Upper lobe of right lung (tissue), 1 donor: ENCODE measurements at regions not wholly inside any gene's neighbourhood (a gene's known extent, or its start where the extent isn't known, plus 50 kb on each side); places are given as distances from the start of the nearest gene placed in this dataset.

Source experiments
- ATAC-seq: fragments of 200-7000 bp; cut with Tn5 transposase; one replicate; pipeline ENCODE4 v1.9.1; 2020; ENCODE audit warnings: mild to moderate bottlenecking, moderate library complexity
- DNase-seq: peaks from one replicate; pipeline ENCODE4 v3.0.0-alpha.2; 2020
- H3K27ac ChIP-seq: fragments of 200-600 bp; one replicate; pipeline ENCODE4 v1.8.0; 2022
- H3K27me3 ChIP-seq: fragments of 200-600 bp; one replicate; pipeline ENCODE4 v1.8.0; 2022; ENCODE audit warnings: mild to moderate bottlenecking
- H3K36me3 ChIP-seq: fragments of 200-600 bp; one replicate; pipeline ENCODE4 v1.8.0; 2022
- H3K4me1 ChIP-seq: fragments of 200-600 bp; one replicate; pipeline ENCODE4 v1.8.0; 2022
- H3K4me3 ChIP-seq: fragments of 200-600 bp; one replicate; pipeline ENCODE4 v1.8.0; 2022; ENCODE audit warnings: mild to moderate bottlenecking
- H3K9me3 ChIP-seq: fragments of 200-600 bp; one replicate; pipeline ENCODE4 v1.8.0; 2022
- intact Hi-C: fragments of 100-400 bp; cut with DNase I; formaldehyde crosslinking; loops from one replicate; pipeline ENCODE4 v1.11.0; 2022
- TF ChIP-seq, protein P1 (sequence below): fragments of 200-600 bp; IDR thresholded peaks from one replicate; pipeline ENCODE4 v1.8.0; 2022; ENCODE audit warnings: antibody characterized with exemption
- donor health status: DM: no; HTN: yes; CAD: no; lungs with severe emphysema.

DNA sequence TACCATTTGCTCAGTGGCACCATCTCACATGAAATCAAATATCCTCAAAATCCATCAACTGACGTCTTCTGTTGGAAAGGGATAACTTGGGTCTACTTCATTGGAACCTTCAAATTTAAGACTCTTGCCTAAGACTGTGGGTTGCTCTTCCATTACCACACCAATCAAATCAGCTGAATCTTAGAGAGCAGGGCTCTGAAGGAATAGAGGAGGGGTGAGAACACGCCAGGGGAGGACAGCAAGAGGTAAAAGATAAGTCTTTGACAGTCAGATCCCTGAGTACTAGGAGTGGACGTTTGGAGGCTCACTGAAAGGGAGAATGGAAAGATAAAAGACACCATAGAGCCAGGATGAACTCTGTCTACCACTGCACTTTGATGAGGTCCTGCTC is 107.5 kb downstream of the CCDC71L start:
- intact Hi-C loops = no loop called here
- ATAC-seq = no peak
- TF ChIP-seq, protein P1, sequence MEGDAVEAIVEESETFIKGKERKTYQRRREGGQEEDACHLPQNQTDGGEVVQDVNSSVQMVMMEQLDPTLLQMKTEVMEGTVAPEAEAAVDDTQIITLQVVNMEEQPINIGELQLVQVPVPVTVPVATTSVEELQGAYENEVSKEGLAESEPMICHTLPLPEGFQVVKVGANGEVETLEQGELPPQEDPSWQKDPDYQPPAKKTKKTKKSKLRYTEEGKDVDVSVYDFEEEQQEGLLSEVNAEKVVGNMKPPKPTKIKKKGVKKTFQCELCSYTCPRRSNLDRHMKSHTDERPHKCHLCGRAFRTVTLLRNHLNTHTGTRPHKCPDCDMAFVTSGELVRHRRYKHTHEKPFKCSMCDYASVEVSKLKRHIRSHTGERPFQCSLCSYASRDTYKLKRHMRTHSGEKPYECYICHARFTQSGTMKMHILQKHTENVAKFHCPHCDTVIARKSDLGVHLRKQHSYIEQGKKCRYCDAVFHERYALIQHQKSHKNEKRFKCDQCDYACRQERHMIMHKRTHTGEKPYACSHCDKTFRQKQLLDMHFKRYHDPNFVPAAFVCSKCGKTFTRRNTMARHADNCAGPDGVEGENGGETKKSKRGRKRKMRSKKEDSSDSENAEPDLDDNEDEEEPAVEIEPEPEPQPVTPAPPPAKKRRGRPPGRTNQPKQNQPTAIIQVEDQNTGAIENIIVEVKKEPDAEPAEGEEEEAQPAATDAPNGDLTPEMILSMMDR = no peak

GRCh38 chr7:106552645-106553445 is 108.1 kb downstream of the CCDC71L start:
- no peak overlapping the region for H3K4me3 ChIP-seq
- ATAC-seq (peak; percentile 93), DNase-seq (no peak)
- no peaks in the 10 kb centered on the region for H3K4me1 ChIP-seq
- no peaks in the 10 kb centered on the region for H3K36me3 ChIP-seq
- intact Hi-C loops = no loop called here
- no peak overlapping the region for H3K27ac ChIP-seq
- TF ChIP-seq, protein P1 = no peak
- no peaks in the 10 kb centered on the region for H3K27me3 ChIP-seq
- no peaks in the 10 kb centered on the region for H3K9me3 ChIP-seq

More for the DNA sequence above, 107.5 kb downstream of the CCDC71L start:
- H3K36me3 ChIP-seq = no peaks in the 10 kb centered on the region
- no peaks in the 10 kb centered on the region for H3K27me3 ChIP-seq
- H3K9me3 ChIP-seq = no peaks in the 10 kb centered on the region
- no peak overlapping the region for H3K27ac ChIP-seq
- H3K4me3 ChIP-seq = no peak overlapping the region
- DNase-seq = no peak
- no peaks in the 10 kb centered on the region for H3K4me1 ChIP-seq

DNA sequence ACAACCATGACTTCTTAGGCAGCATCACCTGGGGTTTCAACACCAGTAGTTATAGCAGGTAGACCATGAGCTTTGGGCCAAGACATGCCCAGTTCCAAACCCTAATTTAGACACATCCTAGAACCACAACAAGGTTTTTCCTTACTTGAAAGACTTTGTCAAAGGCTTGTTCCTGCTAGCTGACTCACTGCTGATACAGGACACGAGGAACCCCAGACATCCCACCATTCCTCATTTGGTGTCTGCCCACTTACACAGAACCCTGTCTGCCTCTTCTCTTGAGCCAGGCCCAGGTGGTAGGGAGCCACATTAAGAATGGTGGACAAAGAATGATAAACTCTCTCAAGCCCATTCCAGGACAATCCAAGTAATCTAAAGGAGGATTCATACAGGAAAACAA is 109.0 kb downstream of the CCDC71L start:
- DNase-seq (no peak), ATAC-seq (no peak)
- Histone ChIP-seq H3K4me3 (no peak overlapping the region), H3K4me1 (no peaks in the 10 kb centered on the region), H3K27ac (no peak overlapping the region), H3K27me3 (no peaks in the 10 kb centered on the region), H3K9me3 (no peaks in the 10 kb centered on the region), H3K36me3 (no peaks in the 10 kb centered on the region)
- intact Hi-C loops = no loop called here
- TF ChIP-seq, protein P1 = no peak

DNA sequence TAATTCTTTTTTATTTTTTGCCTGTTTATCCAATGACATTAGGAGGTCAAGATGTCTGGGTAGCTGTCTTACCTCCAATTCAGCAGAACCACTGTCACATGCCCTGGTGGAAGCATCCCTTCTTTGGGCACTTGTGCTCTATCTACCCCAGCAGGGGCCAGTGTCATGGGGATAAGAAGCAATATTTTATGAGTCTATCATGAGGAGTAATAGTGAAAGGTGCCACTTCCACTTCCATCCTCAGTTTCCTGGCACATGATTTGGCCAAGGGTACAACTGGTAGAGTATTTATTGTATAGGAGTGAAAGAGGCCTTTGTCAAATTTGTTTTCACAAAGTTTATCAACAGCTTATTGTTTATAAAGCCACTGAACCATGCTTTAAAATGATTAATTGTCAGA is 112.5 kb downstream of the CCDC71L start:
- TF ChIP-seq, protein P1 = no peak
- Histone ChIP-seq H3K36me3 (no peaks in the 10 kb centered on the region), H3K4me1 (no peaks in the 10 kb centered on the region), H3K9me3 (no peaks in the 10 kb centered on the region), H3K27ac (no peak overlapping the region), H3K4me3 (no peak overlapping the region), H3K27me3 (no peaks in the 10 kb centered on the region)
- DNase-seq (no peak), ATAC-seq (no peak)
- intact Hi-C loops = no loop called here

DNA sequence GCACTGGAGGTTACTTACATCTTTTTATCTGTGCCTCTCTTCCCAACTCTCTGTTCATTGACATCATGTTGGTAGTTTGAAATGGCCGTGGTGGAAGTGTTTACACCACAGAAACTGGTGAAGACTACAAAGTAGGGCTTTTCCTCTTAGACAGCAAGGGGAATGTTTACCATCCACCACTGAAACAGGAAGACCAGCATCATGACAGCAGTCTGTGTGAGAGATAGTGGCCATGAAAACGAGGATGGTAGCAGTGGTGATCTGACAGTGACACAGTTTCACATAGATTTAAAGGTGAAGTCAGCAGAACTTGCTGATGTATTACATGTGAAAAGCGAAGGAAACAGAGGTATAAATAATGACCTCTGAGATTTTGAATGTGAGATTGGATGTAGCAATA is 115.7 kb downstream of the CCDC71L start:
- intact Hi-C loops = no loop called here
- no peak for ATAC-seq

More for the DNA sequence above, 115.7 kb downstream of the CCDC71L start:
- Histone ChIP-seq H3K36me3 (no peaks in the 10 kb centered on the region), H3K4me1 (peaks cover 7% of the 10 kb centered on the region), H3K27ac (no peak overlapping the region), H3K4me3 (no peak overlapping the region), H3K27me3 (no peaks in the 10 kb centered on the region), H3K9me3 (no peaks in the 10 kb centered on the region)
- TF ChIP-seq, protein P1 = no peak
- DNase-seq = no peak
